Left forelimb (tissue), 1 donor: ENCODE measurements at regions not wholly inside any gene's neighbourhood (a gene's known extent, or its start where the extent isn't known, plus 50 kb on each side); places are given as distances from the start of the nearest gene placed in this dataset.

Experiments used
- DNase-seq: peaks from one replicate; pipeline ENCODE4 v3.0.0-alpha.2; 2018; ENCODE audit warnings: low spot score

GRCh38 chr2:236796236-236796635, 226.6 kb downstream of the ACKR3 start:
- no peak for DNase-seq

GRCh38 chr2:236797411-236797810, 227.8 kb downstream of the ACKR3 start:
- no peak for DNase-seq

GRCh38 chr2:236798491-236798890, 228.9 kb downstream of the ACKR3 start:
- DNase-seq: no peak

- no peak for DNase-seq
Measured at GRCh38 chr2:236799391-236800026, 229.9 kb downstream of the ACKR3 start.

GRCh38 chr2:236802862-236803261, 233.2 kb downstream of the ACKR3 start:
- DNase-seq: no peak

GRCh38 chr2:236803621-236804020, 234.0 kb downstream of the ACKR3 start:
- DNase-seq: no peak

GRCh38 chr2:236805800-236806531, 236.3 kb downstream of the ACKR3 start:
- no peak for DNase-seq

GRCh38 chr2:236809716-236810115, 240.1 kb downstream of the ACKR3 start:
- no peak for DNase-seq

GRCh38 chr2:236811062-236811656, 241.5 kb downstream of the ACKR3 start:
- DNase-seq: no peak

GRCh38 chr2:236813766-236814165, 244.1 kb downstream of the ACKR3 start:
- no peak for DNase-seq

GRCh38 chr2:236814593-236814992, 245.0 kb downstream of the ACKR3 start:
- no peak for DNase-seq

- DNase-seq: no peak
Measured at GRCh38 chr2:236815746-236816145, 246.1 kb downstream of the ACKR3 start.

GRCh38 chr2:236816197-236817170, 246.9 kb downstream of the ACKR3 start:
- DNase-seq: no peak

GRCh38 chr2:236818281-236819045, 248.8 kb downstream of the ACKR3 start:
- DNase-seq: no peak

- DNase-seq: no peak
Measured at GRCh38 chr2:236819275-236820002, 249.8 kb downstream of the ACKR3 start.

GRCh38 chr2:236820763-236821344, 251.2 kb downstream of the ACKR3 start:
- no peak for DNase-seq

- no peak for DNase-seq
Measured at GRCh38 chr2:236823041-236823629, 253.5 kb downstream of the ACKR3 start.

GRCh38 chr2:236823963-236824362, 254.3 kb downstream of the ACKR3 start:
- DNase-seq: no peak

GRCh38 chr2:236824836-236825235, 255.2 kb downstream of the ACKR3 start:
- no peak for DNase-seq

GRCh38 chr2:236825989-236826510, 256.4 kb downstream of the ACKR3 start:
- no peak for DNase-seq
